BE2C (cell line): ENCODE measurements at regions not wholly inside any gene's neighbourhood (a gene's known extent, or its start where the extent isn't known, plus 50 kb on each side); places are given as distances from the start of the nearest gene placed in this dataset.

Source experiments
- DNase-seq: peaks from one replicate; pipeline ENCODE4 v3.0.0-alpha.2; 2020
- H3K27me3 ChIP-seq: fragments of 250-450 bp; sonication (Bioruptor Pico); 2 replicates; pipeline ENCODE4 v1.5.1; 2020; ENCODE audit warnings: mild to moderate bottlenecking
- H3K36me3 ChIP-seq: fragments of 250-450 bp; sonication (Bioruptor Pico); 2 replicates; pipeline ENCODE4 v1.5.1; 2020; ENCODE audit warnings: mild to moderate bottlenecking
- H3K4me1 ChIP-seq: fragments of 250-450 bp; sonication (Bioruptor Pico); 2 replicates; pipeline ENCODE4 v1.5.1; 2020
- H3K4me3 ChIP-seq: 2 replicates; pipeline ENCODE4 v1.5.1; 2011; ENCODE audit warnings: low read depth, low read length
- H3K9me3 ChIP-seq: fragments of 250-450 bp; sonication (Bioruptor Pico); 2 replicates; pipeline ENCODE4 v1.5.1; 2020
- TF ChIP-seq, protein P1 (sequence below): IDR thresholded peaks from 2 replicates; pipeline ENCODE4 v1.5.1; 2012; ENCODE audit warnings: mild to moderate bottlenecking, low read depth, low read length

DNA sequence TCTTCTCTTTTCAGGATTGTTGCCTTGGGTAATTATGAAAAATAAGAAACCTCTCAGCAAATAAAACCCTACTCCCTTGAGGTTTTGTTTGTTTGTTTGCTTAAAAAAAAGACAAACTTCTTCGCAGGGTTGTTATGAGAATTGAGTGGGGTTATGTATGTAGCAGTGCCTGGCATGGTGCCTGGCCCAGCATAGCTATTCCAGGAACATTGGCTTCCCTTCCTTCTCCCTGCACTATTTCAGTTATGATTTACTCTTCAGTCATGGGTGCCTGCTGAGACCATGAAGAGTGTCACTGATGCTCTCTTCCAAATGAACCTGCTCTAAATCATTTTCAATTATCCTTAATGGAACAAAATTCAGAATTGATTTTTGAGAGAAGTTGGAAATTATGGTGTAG lies 283.5 kb upstream of the ROPN1 start:
- TF ChIP-seq, protein P1, sequence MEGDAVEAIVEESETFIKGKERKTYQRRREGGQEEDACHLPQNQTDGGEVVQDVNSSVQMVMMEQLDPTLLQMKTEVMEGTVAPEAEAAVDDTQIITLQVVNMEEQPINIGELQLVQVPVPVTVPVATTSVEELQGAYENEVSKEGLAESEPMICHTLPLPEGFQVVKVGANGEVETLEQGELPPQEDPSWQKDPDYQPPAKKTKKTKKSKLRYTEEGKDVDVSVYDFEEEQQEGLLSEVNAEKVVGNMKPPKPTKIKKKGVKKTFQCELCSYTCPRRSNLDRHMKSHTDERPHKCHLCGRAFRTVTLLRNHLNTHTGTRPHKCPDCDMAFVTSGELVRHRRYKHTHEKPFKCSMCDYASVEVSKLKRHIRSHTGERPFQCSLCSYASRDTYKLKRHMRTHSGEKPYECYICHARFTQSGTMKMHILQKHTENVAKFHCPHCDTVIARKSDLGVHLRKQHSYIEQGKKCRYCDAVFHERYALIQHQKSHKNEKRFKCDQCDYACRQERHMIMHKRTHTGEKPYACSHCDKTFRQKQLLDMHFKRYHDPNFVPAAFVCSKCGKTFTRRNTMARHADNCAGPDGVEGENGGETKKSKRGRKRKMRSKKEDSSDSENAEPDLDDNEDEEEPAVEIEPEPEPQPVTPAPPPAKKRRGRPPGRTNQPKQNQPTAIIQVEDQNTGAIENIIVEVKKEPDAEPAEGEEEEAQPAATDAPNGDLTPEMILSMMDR = no peak
- DNase-seq = no peak
- Histone ChIP-seq H3K27me3 (no peaks in the 10 kb centered on the region), H3K4me1 (peaks cover 8% of the 10 kb centered on the region), H3K36me3 (peaks cover 6% of the 10 kb centered on the region; the same call in 1 of the 2 replicates), H3K9me3 (no peaks in the 10 kb centered on the region), H3K4me3 (no peak overlapping the region)

DNA sequence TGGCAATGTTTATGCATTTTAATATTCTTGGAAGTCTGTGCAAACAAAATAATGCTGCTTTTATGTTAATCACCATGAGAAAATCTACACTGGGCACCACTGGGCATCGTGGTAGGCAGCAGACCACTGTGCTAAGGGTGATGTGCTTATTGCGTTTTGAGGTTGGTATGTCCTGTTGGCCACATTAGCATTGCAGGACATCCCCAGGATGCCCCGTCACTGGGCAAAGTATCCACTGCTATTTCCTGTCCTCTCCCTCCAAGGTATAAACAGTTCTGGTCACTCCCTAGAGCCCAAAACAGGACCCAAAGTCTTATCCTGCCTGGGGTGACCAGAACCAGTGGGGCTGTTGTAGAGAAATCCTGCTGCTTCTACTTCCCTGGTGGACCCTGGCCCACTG lies 284.2 kb upstream of the ROPN1 start:
- no peak for DNase-seq
- no peaks in the 10 kb centered on the region for H3K27me3 ChIP-seq
- TF ChIP-seq, protein P1 = no peak
- H3K4me3 ChIP-seq = no peak overlapping the region
- H3K4me1 ChIP-seq = peaks cover 11% of the 10 kb centered on the region
- no peaks in the 10 kb centered on the region for H3K9me3 ChIP-seq
- peaks cover 6% of the 10 kb centered on the region; the same call in 1 of the 2 replicates for H3K36me3 ChIP-seq

DNA sequence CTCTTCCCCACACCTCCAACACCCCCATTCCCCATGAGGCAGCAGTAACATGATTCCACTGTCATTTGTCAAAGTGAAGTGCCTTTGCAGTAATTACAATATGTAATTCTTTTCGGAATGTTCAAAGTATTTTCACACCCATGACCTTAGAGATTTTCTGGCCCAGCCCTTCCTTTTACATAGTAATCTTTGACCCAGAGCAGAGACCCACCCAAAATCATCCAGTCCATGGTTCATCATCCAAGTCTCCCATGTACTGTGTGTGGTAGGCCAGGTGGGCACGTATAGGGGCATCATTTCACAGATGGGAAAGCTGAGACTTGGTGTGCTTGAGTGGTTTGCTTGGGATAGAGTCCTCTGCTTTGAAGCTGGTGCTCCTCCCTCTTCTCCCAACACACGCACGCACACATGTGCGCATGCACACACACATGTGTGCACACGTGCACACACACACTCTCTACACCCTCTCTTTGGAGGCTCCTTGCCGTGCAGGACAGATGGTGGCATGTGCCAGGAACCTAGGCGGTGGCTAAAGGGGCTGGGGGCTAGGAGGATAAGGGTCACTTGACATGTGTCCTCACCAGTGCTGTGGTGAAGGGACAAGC lies 284.7 kb upstream of the ROPN1 start:
- Histone ChIP-seq H3K9me3 (no peaks in the 10 kb centered on the region), H3K36me3 (peaks cover 6% of the 10 kb centered on the region; the same call in 1 of the 2 replicates), H3K4me1 (peaks cover 16% of the 10 kb centered on the region), H3K27me3 (no peaks in the 10 kb centered on the region), H3K4me3 (no peak overlapping the region)
- no peak for DNase-seq
- TF ChIP-seq, protein P1 = no peak

DNA sequence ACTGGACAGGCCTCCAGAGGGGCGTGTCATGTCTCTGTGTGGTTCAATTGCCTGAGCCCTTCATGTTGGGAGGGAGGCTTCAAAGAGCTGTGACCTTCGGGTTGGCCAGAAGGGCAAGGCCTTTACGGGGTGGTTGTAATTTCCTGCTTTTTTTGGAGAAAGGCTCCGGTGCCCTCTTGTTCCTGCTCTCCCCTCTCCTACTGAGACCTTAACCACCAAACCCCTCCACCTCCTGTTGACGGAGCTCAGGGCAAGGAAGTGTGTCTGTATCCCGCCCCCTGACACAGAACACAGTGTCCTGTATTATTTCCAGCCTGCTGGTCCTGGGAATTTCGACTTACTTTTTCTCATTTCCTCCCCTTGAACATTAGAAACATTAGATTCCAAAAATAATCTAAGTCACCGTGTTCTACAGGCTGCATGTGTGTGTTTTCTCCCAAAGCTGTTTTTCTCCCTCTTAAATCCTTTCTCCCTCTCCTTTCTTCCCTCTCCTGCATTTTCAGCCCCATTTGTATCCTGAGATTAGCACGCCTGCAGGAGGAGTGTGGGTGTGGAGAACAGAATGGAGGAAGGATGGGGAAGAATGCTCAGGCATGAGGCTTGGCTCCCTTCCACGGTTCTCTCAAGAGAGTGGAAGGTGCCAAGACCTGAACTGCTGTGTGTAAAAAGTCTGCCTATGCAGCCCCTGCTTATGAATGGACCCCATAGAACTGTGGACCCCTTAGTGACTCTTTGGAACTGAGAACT lies 285.4 kb upstream of the ROPN1 start:
- TF ChIP-seq, protein P1 = no peak
- no peaks in the 10 kb centered on the region for H3K9me3 ChIP-seq
- H3K4me1 ChIP-seq = peaks cover 20% of the 10 kb centered on the region
- H3K27me3 ChIP-seq = no peaks in the 10 kb centered on the region
- peaks cover 6% of the 10 kb centered on the region; the same call in 1 of the 2 replicates for H3K36me3 ChIP-seq
- H3K4me3 ChIP-seq = no peak overlapping the region
- no peak for DNase-seq

DNA sequence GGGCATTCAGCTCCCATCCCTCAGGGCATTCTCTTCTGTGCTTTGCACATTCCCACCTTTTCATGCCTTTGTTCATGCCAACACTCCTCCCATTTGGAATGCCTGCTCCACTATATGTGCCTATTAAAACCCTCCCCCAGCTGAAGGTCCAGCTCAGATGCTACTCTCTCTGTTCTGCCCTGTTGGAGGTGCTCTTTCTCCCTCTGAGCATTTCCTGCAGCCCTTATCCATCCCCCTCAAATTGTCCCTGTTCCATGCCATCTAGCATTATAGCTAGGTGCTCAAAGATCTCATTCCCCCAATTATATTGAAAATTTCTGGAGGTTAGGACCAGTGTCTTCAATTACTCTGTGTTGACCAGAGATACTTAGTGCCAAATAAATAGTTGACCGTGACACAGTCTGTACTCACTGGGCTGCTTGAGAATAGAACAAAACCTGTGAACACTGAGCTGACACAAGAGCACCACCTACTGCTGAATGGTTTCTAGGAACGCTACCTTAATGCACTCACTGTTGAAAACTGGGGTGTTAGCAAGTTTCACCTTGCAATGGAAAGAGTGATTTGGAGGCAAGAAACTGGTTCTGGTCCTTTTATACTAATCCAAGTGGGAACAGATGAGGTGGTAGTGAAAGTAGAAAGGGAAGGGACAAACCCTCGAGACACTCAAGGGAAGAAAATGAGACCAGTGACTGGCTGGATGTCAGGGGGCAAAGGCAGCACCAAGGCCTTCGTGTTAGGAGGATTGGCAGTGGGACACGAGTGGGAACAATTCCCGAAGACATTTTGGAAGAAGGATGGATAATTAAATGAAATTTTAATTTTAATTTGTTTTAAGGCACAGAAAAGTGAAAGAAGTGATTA lies 289.8 kb upstream of the ROPN1 start:
- Histone ChIP-seq H3K4me3 (no peak overlapping the region), H3K9me3 (no peaks in the 10 kb centered on the region), H3K4me1 (peaks cover 38% of the 10 kb centered on the region), H3K36me3 (no peaks in the 10 kb centered on the region; the same call in 1 of the 2 replicates), H3K27me3 (no peaks in the 10 kb centered on the region)
- peak; percentile 49 for DNase-seq
- TF ChIP-seq, protein P1 = peak; percentile 82
